Stimulated activated naive CD8-positive, alpha-beta T cell treated with anti-CD3 and anti-CD28 coated beads, Interleukin-15, amount 100 ng/mL, for 72 hours (primary cell): ENCODE measurements at regions not wholly inside any gene's neighbourhood (a gene's known extent, or its start where the extent isn't known, plus 50 kb on each side); places are given as distances from the start of the nearest gene placed in this dataset.
"Not testable (repeated sequence)": the region's sequence is repeated elsewhere in the genome, so short reads cannot be mapped to it uniquely, and the experiment has no call there.

ENCODE experiments used
- ATAC-seq: fragments of 150-1000 bp; cut with Tn5 transposase; 2 replicates; pipeline ENCODE4 v1.10.0; 2021; ENCODE audit warnings: mild to moderate bottlenecking, moderate library complexity
- DNase-seq, 2 donors: peaks; one replicate each; pipeline ENCODE4 v3.0.0; 2021 to 2022
- H3K27ac Mint-ChIP-seq, 2 donors: one replicate each; pipeline ENCODE4 v1.8.0; 2022; ENCODE audit warnings: mild to moderate bottlenecking in 2 of 2, mixed read lengths in 2 of 2, moderate library complexity in 2 of 2
- H3K27me3 Mint-ChIP-seq: one replicate; pipeline ENCODE4 v1.8.0; 2022; ENCODE audit warnings: mixed read lengths
- H3K4me1 Mint-ChIP-seq: one replicate; pipeline ENCODE4 v1.8.0; 2022; ENCODE audit warnings: mild to moderate bottlenecking, mixed read lengths
- H3K4me3 Mint-ChIP-seq, 2 donors: one replicate each; pipeline ENCODE4 v1.8.0; 2022; ENCODE audit warnings: mild to moderate bottlenecking in 2 of 2, mixed read lengths in 2 of 2, moderate library complexity in 1 of 2
- H3K9me3 Mint-ChIP-seq, 2 donors: one replicate each; pipeline ENCODE4 v1.8.0; 2022; ENCODE audit warnings: mixed read lengths in 2 of 2

GRCh38 chr4:55272589-55272988 is 73.5 kb upstream of the SRD5A3 start:
- DNase-seq (no peak), ATAC-seq (no peak)
- Mint-ChIP-seq H3K9me3 (no peaks in the 10 kb centered on the region), H3K4me3 (no peak overlapping the region), H3K4me1 (no peaks in the 10 kb centered on the region), H3K27ac (no peak overlapping the region), H3K27me3 (peaks cover 43% of the 10 kb centered on the region)

- H3K4me3 Mint-ChIP-seq: no peak overlapping the region
- ATAC-seq: no peak
- H3K4me1 Mint-ChIP-seq: no peaks in the 10 kb centered on the region
- H3K27me3 Mint-ChIP-seq: peaks cover 19% of the 10 kb centered on the region
- H3K27ac Mint-ChIP-seq: no peak overlapping the region
- DNase-seq: no peak
- peaks cover 8 to 10% of the 10 kb centered on the region in 2 donors for H3K9me3 Mint-ChIP-seq
These were observed 69.0 kb upstream of the SRD5A3 start for GRCh38 chr4:55277011-55277410.

GRCh38 chr4:55278316-55278715 is 67.7 kb upstream of the SRD5A3 start:
- no peak overlapping the region for H3K27ac Mint-ChIP-seq
- no peak overlapping the region for H3K4me3 Mint-ChIP-seq
- peaks cover 21% of the 10 kb centered on the region in 2 donors for H3K9me3 Mint-ChIP-seq
- peaks cover 19% of the 10 kb centered on the region for H3K27me3 Mint-ChIP-seq
- no peaks in the 10 kb centered on the region for H3K4me1 Mint-ChIP-seq
- no peak for DNase-seq
- no peak for ATAC-seq

GRCh38 chr4:55280474-55280873 is 65.6 kb upstream of the SRD5A3 start:
- not testable (repeated sequence) for ATAC-seq
- peaks cover 34 to 40% of the 10 kb centered on the region in 2 donors for H3K9me3 Mint-ChIP-seq

GRCh38 chr4:55281118-55281683 is 64.8 kb upstream of the SRD5A3 start:
- not testable (repeated sequence) for DNase-seq, ATAC-seq, H3K4me1 Mint-ChIP-seq, H3K4me3 Mint-ChIP-seq
- Mint-ChIP-seq H3K27me3 (peaks cover 14% of the 10 kb centered on the region), H3K9me3 (peaks cover 34 to 41% of the 10 kb centered on the region in 2 donors), H3K27ac (peak overlapping the region in 1 of 2 donors; percentile 23)

More at GRCh38 chr4:55280474-55280873, 65.6 kb upstream of the SRD5A3 start:
- H3K4me1 Mint-ChIP-seq, DNase-seq, H3K27ac Mint-ChIP-seq, H3K4me3 Mint-ChIP-seq: not testable (repeated sequence)
- H3K27me3 Mint-ChIP-seq: peaks cover 15% of the 10 kb centered on the region

GRCh38 chr4:55284331-55284730 is 61.7 kb upstream of the SRD5A3 start:
- ATAC-seq (no peak), DNase-seq (no peak)
- Mint-ChIP-seq H3K27ac (no peak overlapping the region), H3K9me3 (peaks cover 34 to 41% of the 10 kb centered on the region in 2 donors), H3K4me1 (no peaks in the 10 kb centered on the region), H3K4me3 (no peak overlapping the region), H3K27me3 (peaks cover 17% of the 10 kb centered on the region)

GRCh38 chr4:55291227-55291640 is 54.8 kb upstream of the SRD5A3 start:
- ATAC-seq: no peak
- no peaks in the 10 kb centered on the region for H3K9me3 Mint-ChIP-seq
- peaks cover 20% of the 10 kb centered on the region for H3K27me3 Mint-ChIP-seq
- no peaks in the 10 kb centered on the region for H3K4me1 Mint-ChIP-seq
- H3K27ac Mint-ChIP-seq: no peak overlapping the region
- no peak overlapping the region for H3K4me3 Mint-ChIP-seq
- no peak for DNase-seq

GRCh38 chr4:55296096-55296495 is 49.9 kb upstream of the SRD5A3 start:
- peaks cover 39% of the 10 kb centered on the region for H3K27me3 Mint-ChIP-seq
- no peak overlapping the region for H3K27ac Mint-ChIP-seq
- H3K4me3 Mint-ChIP-seq: no peak overlapping the region
- no peak for DNase-seq
- H3K4me1 Mint-ChIP-seq: no peaks in the 10 kb centered on the region
- ATAC-seq: no peak
- peaks cover 0 to 9% of the 10 kb centered on the region in 2 donors for H3K9me3 Mint-ChIP-seq
